Astrocyte of the cerebellum (primary cell): ENCODE measurements at regions not wholly inside any gene's neighbourhood (a gene's known extent, or its start where the extent isn't known, plus 50 kb on each side); places are given as distances from the start of the nearest gene placed in this dataset.

Experiments
- DNase-seq: peaks from one replicate; pipeline ENCODE4 v3.0.0-alpha.2; 2011; ENCODE audit warnings: low read depth
- H3K4me3 ChIP-seq: 2 replicates; pipeline ENCODE4 v1.5.1; 2011; ENCODE audit warnings: mild to moderate bottlenecking, low read depth, low read length, moderate library complexity
- CTCF ChIP-seq: IDR thresholded peaks from 2 replicates; pipeline ENCODE4 v1.5.1; 2012; ENCODE audit warnings: low read length, low read depth, moderate library complexity, mild to moderate bottlenecking; ENCODE audit errors: missing control alignments
- in situ Hi-C: cut with HindIII; loops from 2 replicates; pipeline ENCODE4 v1.10.0; 2017; ENCODE audit warnings: low sequenced_read_pairs

GRCh38 chr4:157996061-157997028 lies 176.5 kb downstream of the GASK1B start:
- no peak for TF ChIP-seq CTCF
- DNase-seq, result no peak
- in situ Hi-C loops, result loop anchor here (5.0 kb wide), 1 partner anchor 176 kb away; the partner anchor contains the start of gene GASK1B

GRCh38 chr4:157994863-157995262 lies 178.0 kb downstream of the GASK1B start:
- in situ Hi-C loops, result loop anchor here (5.0 kb wide), 1 partner anchor 177 kb away; the partner anchor contains the start of gene GASK1B
- no peak overlapping the region for H3K4me3 ChIP-seq
- TF ChIP-seq CTCF, result no peak
- DNase-seq, result no peak

More at GRCh38 chr4:157996061-157997028, 176.5 kb downstream of the GASK1B start:
- H3K4me3 ChIP-seq, result no peak overlapping the region

GRCh38 chr4:157992948-157993839 lies 179.6 kb downstream of the GASK1B start:
- in situ Hi-C loops, result no loop called here
- H3K4me3 ChIP-seq, result no peak overlapping the region
- no peak for DNase-seq
- no peak for TF ChIP-seq CTCF

- peak; percentile 40 for TF ChIP-seq CTCF
- H3K4me3 ChIP-seq, result no peak overlapping the region
- in situ Hi-C loops, result no loop called here
- peak; percentile 71 for DNase-seq
These were observed 180.7 kb downstream of the GASK1B start for GRCh38 chr4:157992038-157992705.

- in situ Hi-C loops, result no loop called here
- DNase-seq, result no peak
- no peak for TF ChIP-seq CTCF
- H3K4me3 ChIP-seq, result no peak overlapping the region
These were observed 184.2 kb downstream of the GASK1B start for GRCh38 chr4:157988641-157989040.
